ENCODE measurements at regions not wholly inside any gene's neighbourhood (a gene's known extent, or its start where the extent isn't known, plus 50 kb on each side); places are given as distances from the start of the nearest gene placed in this dataset.

GRCh38 chr3:17972476-17972875 is 230.0 kb upstream of the TBC1D5 start:
- Histone ChIP-seq H3K9ac (replicated peaks in 1 of 4; ENCODE audit: extremely low read depth in 1 of 4, low read depth in 3 of 4, low read length in 3 of 4) (no peak overlapping the region), H2AFZ (ENCODE audit: low read length) (no peak overlapping the region), H2BK5ac (ENCODE audit: low read depth, low read length) (no peak overlapping the region), H3K79me1 (ENCODE audit: low read depth, low read length) (no peaks in the 10 kb centered on the region), H3K23ac (ENCODE audit: insufficient read length) (no peak overlapping the region), H3K14ac (ENCODE audit: insufficient read length) (no peak overlapping the region), H2BK15ac (ENCODE audit: low read length) (no peak overlapping the region), H3K4ac (replicated peaks; ENCODE audit: insufficient read length, low read depth, low read length) (no peak overlapping the region), H3K18ac (ENCODE audit: extremely low read depth, low read length) (no peak overlapping the region), H2BK20ac (ENCODE audit: low read length) (no peak overlapping the region), H3K27ac (ENCODE audit: low read depth, low read length) (no peak overlapping the region), H4K20me1 (replicated peaks in 1 of 2; ENCODE audit: control insufficient read depth in 1 of 2, insufficient read depth in 2 of 2, low read length in 2 of 2) (peaks cover 0 to 2% of the 10 kb centered on the region in 2 experiments), H3K4me3 (ENCODE audit: extremely low read depth in 1 of 4, insufficient read depth in 2 of 4, low read depth in 3 of 4, low read length in 4 of 4) (no peak overlapping the region), H3K9me3 (ENCODE audit: insufficient read depth in 2 of 2, low read depth in 1 of 2, low read length in 1 of 2) (no peaks in the 10 kb centered on the region), H2BK12ac (ENCODE audit: low read depth, low read length) (no peak overlapping the region), H3K27me3 (replicated peaks in 1 of 4; ENCODE audit: control insufficient read depth in 3 of 4, extremely low read depth in 1 of 4, insufficient read depth in 3 of 4, low read length in 3 of 4) (no peaks in the 10 kb centered on the region), H2BK120ac (replicated peaks; ENCODE audit: low read depth, low read length) (no peak overlapping the region), H3K4me1 (replicated peaks in 1 of 4; ENCODE audit: control insufficient read depth in 3 of 4, insufficient read depth in 4 of 4, low read length in 3 of 4) (peaks cover 0 to 2% (median under 1%) of the 10 kb centered on the region in 4 experiments; a peak in 2 of 7 replicates), H3K23me2 (ENCODE audit: low read depth, low read length) (peaks cover 2% of the 10 kb centered on the region; the same call in 1 of the 2 replicates), H3K79me2 (ENCODE audit: control insufficient read depth in 1 of 2, insufficient read depth in 2 of 2, low read length in 2 of 2) (no peaks in the 10 kb centered on the region), H3K36me3 (ENCODE audit: control insufficient read depth in 2 of 4, insufficient read depth in 4 of 4, low read length in 3 of 4) (no peaks in the 10 kb centered on the region), H4K91ac (replicated peaks; ENCODE audit: insufficient read length, low read length) (no peak overlapping the region), H4K8ac (ENCODE audit: extremely low read depth, insufficient read depth, low read length) (no peak overlapping the region), H3K4me2 (ENCODE audit: insufficient read depth in 1 of 2, low read depth in 2 of 2, low read length in 2 of 2) (no peak overlapping the region), H3K56ac (replicated peaks; ENCODE audit: insufficient read length, low read depth, low read length) (peak overlapping the region; percentile 42), H2AK5ac (ENCODE audit: low read depth, low read length) (no peak overlapping the region), H4K5ac (ENCODE audit: insufficient read length, low read depth, low read length) (no peak overlapping the region)
- WGBS, 2 experiments (ENCODE audit: extremely low coverage in 1 of 2, insufficient coverage in 1 of 2, insufficient read length in 1 of 2, insufficient replicate concordance in 2 of 2, low coverage in 1 of 2, low lambda C conversion rate in 2 of 2, missing lambda C conversion rate in 1 of 2): 100% methylated on average over 1 of the region's 1 CpG; no CpG with 5 or more reads in 1 of the 2 experiments
- no peak for DNase-seq (ENCODE audit: low read depth in 1 of 2, low spot score in 2 of 2)
- ChIA-PET CTCF (ENCODE audit: partially characterized antibody) (interaction anchor here (0.7 to 1.5 kb wide), 3 partner anchors 78 to 131 kb away, joined by 3 to 7 read pairs (median 3); no protein-coding TSS in a partner anchor), POLR2A (ENCODE audit: partially characterized antibody) (no interaction called here)
- TF ChIP-seq PHF8 (conservative IDR thresholded peaks at IDR 0.05; ENCODE audit: low read depth, low read length) (no peak), SP1 (IDR thresholded peaks at IDR 0.05; ENCODE audit: low read depth, low read length) (no peak)
- FAIRE-seq: no peak

Data from H1 (cell line).